Mesenchymal stem cell (in vitro differentiated cells and primary cell): ENCODE measurements at regions not wholly inside any gene's neighbourhood (a gene's known extent, or its start where the extent isn't known, plus 50 kb on each side); places are given as distances from the start of the nearest gene placed in this dataset.

Experiments used
- DNase-seq: peaks from one replicate; pipeline ENCODE4 v3.0.0-alpha.2; 2013
- H2AFZ ChIP-seq: one replicate; pipeline ENCODE4 v1.6.1; 2013; ENCODE audit warnings: low read depth, mild to moderate bottlenecking, control low read depth, inconsistent platforms, low read length, moderate library complexity
- H2AK5ac ChIP-seq: 2 replicates; pipeline ENCODE4 v1.6.1; 2013; ENCODE audit warnings: low read length, moderate library complexity, mild to moderate bottlenecking, inconsistent platforms; ENCODE audit not compliant: severe bottlenecking
- H2BK120ac ChIP-seq: one replicate; pipeline ENCODE4 v1.6.1; 2013; ENCODE audit warnings: low read depth, mild to moderate bottlenecking, inconsistent platforms, low read length, moderate library complexity
- H2BK12ac ChIP-seq, 2 experiments: one replicate each; pipeline ENCODE4 v1.6.1; 2013; ENCODE audit warnings: inconsistent platforms in 2 of 2, low read length in 2 of 2, mild to moderate bottlenecking in 2 of 2, moderate library complexity in 2 of 2, control low read depth in 1 of 2
- H2BK15ac ChIP-seq: one replicate; pipeline ENCODE4 v1.6.1; 2013; ENCODE audit warnings: mild to moderate bottlenecking, low read depth, inconsistent platforms; ENCODE audit not compliant: poor library complexity, severe bottlenecking
- H2BK5ac ChIP-seq: 2 replicates; pipeline ENCODE4 v1.6.1; 2013; ENCODE audit warnings: low read depth, mild to moderate bottlenecking, low read length, control low read depth, inconsistent platforms; ENCODE audit not compliant: poor library complexity, severe bottlenecking
- H3K14ac ChIP-seq, 2 experiments: one replicate each; pipeline ENCODE4 v1.6.1; 2013; ENCODE audit warnings: inconsistent platforms in 2 of 2, low read length in 2 of 2, control low read depth in 1 of 2, mild to moderate bottlenecking in 1 of 2, moderate library complexity in 1 of 2
- H3K18ac ChIP-seq, 2 experiments: one replicate each; pipeline ENCODE4 v1.6.1; 2013; ENCODE audit warnings: inconsistent platforms in 2 of 2, low read length in 2 of 2, control low read depth in 1 of 2, low read depth in 1 of 2, mild to moderate bottlenecking in 1 of 2
- H3K23ac ChIP-seq, 2 experiments: one replicate each; pipeline ENCODE4 v1.6.1; 2013; ENCODE audit warnings: inconsistent platforms in 2 of 2, low read length in 2 of 2, mild to moderate bottlenecking in 2 of 2, moderate library complexity in 2 of 2, control low read depth in 1 of 2
- H3K27ac ChIP-seq: 2 replicates; pipeline ENCODE4 v1.5.1; 2013; ENCODE audit warnings: mild to moderate bottlenecking, moderate library complexity, low read length, control low read depth, inconsistent platforms; ENCODE audit not compliant: poor library complexity, severe bottlenecking
- H3K27me3 ChIP-seq, 2 experiments: 2 replicates each; pipeline versions ENCODE4 v1.6.1 to v1.7.0; 2013; ENCODE audit warnings: low read length in 2 of 2, mild to moderate bottlenecking in 2 of 2, moderate library complexity in 2 of 2, control low read depth in 1 of 2, inconsistent platforms in 1 of 2; ENCODE audit not compliant: control insufficient read depth in 1 of 2, insufficient read depth in 1 of 2
- H3K36me3 ChIP-seq, 2 experiments: 2 replicates each; pipeline versions ENCODE4 v1.6.1 to v1.7.0; 2013; ENCODE audit warnings: low read length in 2 of 2, control low read depth in 1 of 2, inconsistent platforms in 1 of 2, low read depth in 1 of 2, mild to moderate bottlenecking in 1 of 2; ENCODE audit not compliant: insufficient read depth in 2 of 2, control insufficient read depth in 1 of 2
- H3K4ac ChIP-seq, 2 experiments: one replicate each; pipeline ENCODE4 v1.6.1; 2013; ENCODE audit warnings: inconsistent platforms in 2 of 2, low read length in 2 of 2, mild to moderate bottlenecking in 2 of 2, moderate library complexity in 2 of 2, control low read depth in 1 of 2, low read depth in 1 of 2
- H3K4me1 ChIP-seq: 2 replicates; pipeline ENCODE4 v1.6.1; 2013; ENCODE audit warnings: low read depth, low read length, control low read depth; ENCODE audit not compliant: control insufficient read depth, insufficient read depth
- H3K4me2 ChIP-seq: 2 replicates; pipeline ENCODE4 v1.6.1; 2013; ENCODE audit warnings: low read length, mild to moderate bottlenecking, inconsistent platforms; ENCODE audit not compliant: poor library complexity, severe bottlenecking
- H3K4me3 ChIP-seq, 2 experiments: 2 replicates each; pipeline versions ENCODE4 v1.5.1 to v1.7.0; 2013; ENCODE audit warnings: low read length in 2 of 2, mild to moderate bottlenecking in 2 of 2, control low read depth in 1 of 2, low read depth in 1 of 2; ENCODE audit not compliant: insufficient read depth in 1 of 2
- H3K79me1 ChIP-seq: replicated peaks from 2 replicates; pipeline ENCODE4 v1.6.1; 2013; ENCODE audit warnings: mild to moderate bottlenecking, control low read depth, low read length, inconsistent platforms; ENCODE audit not compliant: poor library complexity, severe bottlenecking
- H3K9ac ChIP-seq: 2 replicates; pipeline ENCODE4 v1.7.0; 2013; ENCODE audit warnings: mild to moderate bottlenecking, low read length, moderate library complexity
- H3K9me3 ChIP-seq: 2 replicates; pipeline ENCODE4 v1.7.0; 2013; ENCODE audit warnings: mild to moderate bottlenecking, low read length; ENCODE audit not compliant: control insufficient read depth
- H4K8ac ChIP-seq: one replicate; pipeline ENCODE4 v1.6.1; 2013; ENCODE audit warnings: inconsistent platforms, mild to moderate bottlenecking, low read length, moderate library complexity
- H4K91ac ChIP-seq: one replicate; pipeline ENCODE4 v1.6.1; 2013; ENCODE audit warnings: mild to moderate bottlenecking, low read length, inconsistent platforms
- WGBS: methylation state at CpG from one replicate; pipeline ENCODE4 v1.1.7; 2013; ENCODE audit warnings: mixed read lengths; 5-methylcytosine and 5-hydroxymethylcytosine counted together

- Histone ChIP-seq H2BK5ac (no peak overlapping the region), H4K8ac (no peak overlapping the region), H4K91ac (no peak overlapping the region), H3K27ac (no peak overlapping the region), H2BK120ac (no peak overlapping the region), H3K18ac (no peak overlapping the region), H3K14ac (no peak overlapping the region), H2BK12ac (no peak overlapping the region), H2AFZ (no peak overlapping the region), H2AK5ac (no peak overlapping the region), H3K4me2 (no peak overlapping the region), H2BK15ac (no peak overlapping the region), H3K4ac (no peak overlapping the region), H3K23ac (no peak overlapping the region), H3K36me3 (no peaks in the 10 kb centered on the region), H3K4me1 (no peaks in the 10 kb centered on the region), H3K9me3 (peaks cover 3% of the 10 kb centered on the region), H3K4me3 (no peak overlapping the region), H3K79me1 (no peaks in the 10 kb centered on the region), H3K9ac (no peak overlapping the region), H3K27me3 (no peaks in the 10 kb centered on the region)
- WGBS, result no CpG with 5 or more reads among the region's 1 CpG
- no peak for DNase-seq
Measured at GRCh38 chr4:59135248-59135985, 2025.2 kb upstream of the IGFBP7 start.

GRCh38 chr4:59161249-59161648 is 2038.9 kb upstream of the ADGRL3 start:
- Histone ChIP-seq H3K4me3 (no peak overlapping the region), H3K27ac (no peak overlapping the region), H3K23ac (no peak overlapping the region), H2AK5ac (no peak overlapping the region), H3K4me2 (no peak overlapping the region), H4K91ac (no peak overlapping the region), H4K8ac (no peak overlapping the region), H3K79me1 (no peaks in the 10 kb centered on the region), H3K18ac (no peak overlapping the region), H3K9ac (no peak overlapping the region), H2BK120ac (no peak overlapping the region), H3K4ac (no peak overlapping the region), H2BK5ac (no peak overlapping the region), H2AFZ (no peak overlapping the region), H2BK12ac (no peak overlapping the region), H3K27me3 (no peaks in the 10 kb centered on the region), H3K4me1 (no peaks in the 10 kb centered on the region), H3K9me3 (peaks cover 8% of the 10 kb centered on the region), H2BK15ac (no peak overlapping the region), H3K36me3 (no peaks in the 10 kb centered on the region), H3K14ac (no peak overlapping the region)
- 68% methylated on average over 6 of the region's 6 CpGs for WGBS
- DNase-seq, result no peak

GRCh38 chr4:59175617-59176016 is 2024.5 kb upstream of the ADGRL3 start:
- H2BK15ac ChIP-seq, result no peak overlapping the region
- H3K27me3 ChIP-seq, result no peaks in the 10 kb centered on the region
- WGBS, result 83% methylated on average over 1 of the region's 1 CpG
- H2BK120ac ChIP-seq, result no peak overlapping the region
- H4K91ac ChIP-seq, result no peak overlapping the region
- no peaks in the 10 kb centered on the region for H3K4me1 ChIP-seq
- no peak overlapping the region for H3K4me2 ChIP-seq
- no peaks in the 10 kb centered on the region for H3K79me1 ChIP-seq
- no peaks in the 10 kb centered on the region for H3K36me3 ChIP-seq
- H3K4ac ChIP-seq, result no peak overlapping the region
- no peak for DNase-seq
- no peak overlapping the region for H3K27ac ChIP-seq
- H3K4me3 ChIP-seq, result no peak overlapping the region
- no peak overlapping the region for H3K14ac ChIP-seq
- no peak overlapping the region for H3K9ac ChIP-seq
- no peak overlapping the region for H4K8ac ChIP-seq
- H2BK12ac ChIP-seq, result no peak overlapping the region
- no peak overlapping the region for H2BK5ac ChIP-seq
- no peak overlapping the region for H2AK5ac ChIP-seq
- no peaks in the 10 kb centered on the region for H3K9me3 ChIP-seq
- no peak overlapping the region for H3K23ac ChIP-seq
- H2AFZ ChIP-seq, result no peak overlapping the region
- no peak overlapping the region for H3K18ac ChIP-seq

- no peaks in the 10 kb centered on the region for H3K79me1 ChIP-seq
Measured at GRCh38 chr4:59179372-59179771, 2020.8 kb upstream of the ADGRL3 start.

More at GRCh38 chr4:59179372-59179771, 2020.8 kb upstream of the ADGRL3 start:
- H4K91ac ChIP-seq, result no peak overlapping the region
- H2BK120ac ChIP-seq, result no peak overlapping the region
- no peak overlapping the region for H3K18ac ChIP-seq
- no peak overlapping the region for H3K4ac ChIP-seq
- H2BK15ac ChIP-seq, result no peak overlapping the region
- no peak overlapping the region for H3K9ac ChIP-seq
- H3K4me2 ChIP-seq, result no peak overlapping the region
- no peak overlapping the region for H2BK5ac ChIP-seq
- H2AFZ ChIP-seq, result no peak overlapping the region
- H3K4me3 ChIP-seq, result no peak overlapping the region
- H3K23ac ChIP-seq, result no peak overlapping the region
- no peak overlapping the region for H2BK12ac ChIP-seq
- H3K36me3 ChIP-seq, result no peaks in the 10 kb centered on the region
- no peaks in the 10 kb centered on the region for H3K27me3 ChIP-seq
- no peak overlapping the region for H3K27ac ChIP-seq
- H3K14ac ChIP-seq, result no peak overlapping the region
- DNase-seq, result no peak
- H3K9me3 ChIP-seq, result no peaks in the 10 kb centered on the region
- H4K8ac ChIP-seq, result no peak overlapping the region
- H2AK5ac ChIP-seq, result no peak overlapping the region
- no peaks in the 10 kb centered on the region for H3K4me1 ChIP-seq
